Activated CD4-positive, alpha-beta T cell treated with anti-CD3 and anti-CD28 coated beads for 36 hours (primary cell): ENCODE measurements at regions not wholly inside any gene's neighbourhood (a gene's known extent, or its start where the extent isn't known, plus 50 kb on each side); places are given as distances from the start of the nearest gene placed in this dataset.
"Not testable (repeated sequence)": the region's sequence is repeated elsewhere in the genome, so short reads cannot be mapped to it uniquely, and the experiment has no call there.

Source experiments
- ATAC-seq: fragments of 200-7000 bp; cut with Tn5 transposase; one replicate; pipeline ENCODE4 v1.10.0; 2021; ENCODE audit warnings: mild to moderate bottlenecking, moderate library complexity
- CTCF ChIA-PET: fragments of 350-600 bp; sonication (Branson Sonifier 250); formaldehyde crosslinking; loops from one replicate; lab custom pipeline; 2021; ENCODE audit warnings: antibody characterized with exemption; lab: Charles Lee
- POLR2A ChIA-PET: fragments of 350-600 bp; sonication (Branson Sonifier 250); formaldehyde crosslinking; loops from one replicate; lab custom pipeline; 2021; ENCODE audit warnings: antibody characterized with exemption, inconsistent platforms; lab: Charles Lee
- DNase-seq: peaks from one replicate; pipeline ENCODE4 v3.0.0-alpha.2; 2020
- H3K27ac Mint-ChIP-seq: one replicate; pipeline ENCODE4 v1.8.0; 2021; ENCODE audit warnings: mixed read lengths
- H3K27me3 Mint-ChIP-seq: one replicate; pipeline ENCODE4 v1.8.0; 2021; ENCODE audit warnings: mixed read lengths
- H3K36me3 Mint-ChIP-seq: one replicate; pipeline ENCODE4 v1.8.0; 2021; ENCODE audit warnings: low read depth, mixed read lengths
- H3K4me1 Mint-ChIP-seq: one replicate; pipeline ENCODE4 v1.8.0; 2021; ENCODE audit warnings: mixed read lengths
- H3K4me3 Mint-ChIP-seq: one replicate; pipeline ENCODE4 v1.8.0; 2021; ENCODE audit warnings: mild to moderate bottlenecking, moderate library complexity, mixed read lengths
- H3K9me3 Mint-ChIP-seq: one replicate; pipeline ENCODE4 v1.8.0; 2021; ENCODE audit warnings: low read depth, mixed read lengths
- intact Hi-C, 2 experiments: fragments of 100-400 bp; cut with DNase I in 1 of 2; cut with micrococcal nuclease in 1 of 2; formaldehyde crosslinking; loops; one replicate each; pipeline versions ENCODE4 v1.14.2 to v1.15.1; 2022 to 2024; cut with DNase I, micrococcal nuclease

DNA sequence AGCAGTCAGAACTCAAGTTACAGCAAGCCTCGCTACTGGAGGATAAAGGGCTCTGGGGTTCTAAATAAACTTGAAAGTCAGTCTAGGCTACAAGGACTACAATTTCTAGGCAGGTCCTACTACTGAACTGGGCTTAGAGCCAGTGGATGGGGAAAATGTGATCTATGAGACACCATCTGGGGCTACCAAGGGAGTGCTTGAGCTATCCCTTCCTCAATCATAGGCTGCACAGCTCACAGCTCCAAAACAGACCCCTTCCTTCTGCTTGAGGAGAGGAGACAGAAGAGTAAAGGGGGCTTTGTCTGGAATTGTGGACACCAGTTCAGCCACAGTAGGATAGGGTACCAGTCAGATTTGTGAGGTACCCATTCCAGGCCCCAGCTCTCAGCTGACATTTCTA lies 145.8 kb upstream of the SNX7 start:
- intact Hi-C loops, result no loop called here
- DNase-seq (no peak), ATAC-seq (no peak)

DNA sequence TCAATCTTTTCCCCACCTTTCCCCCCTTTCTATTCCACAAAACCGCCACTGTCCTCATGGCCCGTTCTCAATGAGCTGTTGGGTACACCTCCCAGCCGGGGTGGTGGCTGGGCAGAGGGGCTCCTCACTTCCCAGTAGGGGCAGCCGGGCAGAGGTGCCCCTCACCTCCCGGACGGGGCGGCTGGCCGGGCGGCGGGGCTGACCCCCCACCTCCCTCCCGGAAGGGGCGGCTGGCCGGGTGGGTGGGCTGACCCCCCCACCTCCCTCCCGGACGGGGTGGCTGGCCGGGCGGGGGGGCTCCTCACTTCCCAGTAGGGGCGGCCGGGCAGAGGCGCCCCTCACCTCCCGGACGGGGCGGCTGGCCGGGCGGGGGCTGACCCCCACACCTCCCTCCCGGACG lies 149.3 kb upstream of the SNX7 start:
- CTCF ChIA-PET, H3K36me3 Mint-ChIP-seq, H3K27ac Mint-ChIP-seq, H3K4me1 Mint-ChIP-seq, POLR2A ChIA-PET, H3K27me3 Mint-ChIP-seq, H3K4me3 Mint-ChIP-seq, H3K9me3 Mint-ChIP-seq, DNase-seq, ATAC-seq, intact Hi-C loops: not testable (repeated sequence)

More for the DNA sequence above, 145.8 kb upstream of the SNX7 start:
- ChIA-PET POLR2A (no interaction called here), CTCF (no interaction called here)
- no peak overlapping the region for H3K27ac Mint-ChIP-seq
- H3K36me3 Mint-ChIP-seq, result no peaks in the 10 kb centered on the region
- H3K9me3 Mint-ChIP-seq, result peaks cover 9% of the 10 kb centered on the region
- H3K4me3 Mint-ChIP-seq, result no peak overlapping the region
- H3K27me3 Mint-ChIP-seq, result no peaks in the 10 kb centered on the region
- H3K4me1 Mint-ChIP-seq, result no peaks in the 10 kb centered on the region

DNA sequence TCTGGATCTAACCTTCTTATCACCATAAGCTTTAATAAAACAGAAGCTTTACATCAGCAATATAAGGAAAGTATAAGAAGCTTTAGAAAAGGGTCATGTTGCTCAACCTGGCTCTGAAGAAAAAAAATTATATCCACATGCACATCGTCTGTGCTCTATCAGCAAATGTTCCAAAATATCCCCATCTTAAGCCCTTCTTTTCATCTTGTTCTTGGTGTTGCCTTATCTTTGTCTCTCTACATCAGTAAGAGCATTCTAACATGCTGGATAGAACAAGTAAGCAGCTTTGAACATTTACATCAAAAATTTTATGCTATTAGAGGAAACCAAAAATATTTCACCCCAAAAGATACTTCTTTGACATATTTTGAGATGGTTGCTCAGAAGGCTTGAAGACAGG lies 157.8 kb upstream of the SNX7 start:
- intact Hi-C loops, result no loop called here
- no peaks in the 10 kb centered on the region for H3K36me3 Mint-ChIP-seq
- no peaks in the 10 kb centered on the region for H3K4me1 Mint-ChIP-seq
- no peak overlapping the region for H3K27ac Mint-ChIP-seq
- H3K27me3 Mint-ChIP-seq, result no peaks in the 10 kb centered on the region
- peaks cover 18% of the 10 kb centered on the region for H3K9me3 Mint-ChIP-seq
- CTCF ChIA-PET, result no interaction called here
- DNase-seq, result no peak
- ATAC-seq, result no peak
- no peak overlapping the region for H3K4me3 Mint-ChIP-seq
- POLR2A ChIA-PET, result no interaction called here

GRCh38 chr1:98502937-98503336 lies 158.6 kb upstream of the SNX7 start:
- Mint-ChIP-seq H3K27me3 (no peaks in the 10 kb centered on the region), H3K4me3 (no peak overlapping the region), H3K9me3 (peaks cover 18% of the 10 kb centered on the region), H3K27ac (no peak overlapping the region), H3K36me3 (no peaks in the 10 kb centered on the region), H3K4me1 (no peaks in the 10 kb centered on the region)
- no peak for DNase-seq
- POLR2A ChIA-PET, result no interaction called here
- ATAC-seq, result no peak
- intact Hi-C loops, result no loop called here
- CTCF ChIA-PET, result no interaction called here

GRCh38 chr1:98500324-98500723 lies 161.2 kb upstream of the SNX7 start:
- peaks cover 6% of the 10 kb centered on the region for H3K9me3 Mint-ChIP-seq
- ChIA-PET CTCF (no interaction called here), POLR2A (no interaction called here)
- H3K36me3 Mint-ChIP-seq, result no peaks in the 10 kb centered on the region
- DNase-seq, result no peak
- H3K27ac Mint-ChIP-seq, result no peak overlapping the region
- no peaks in the 10 kb centered on the region for H3K27me3 Mint-ChIP-seq
- no peak for ATAC-seq
- intact Hi-C loops, result no loop called here
- H3K4me1 Mint-ChIP-seq, result no peaks in the 10 kb centered on the region
- no peak overlapping the region for H3K4me3 Mint-ChIP-seq

- Mint-ChIP-seq H3K27ac (no peak overlapping the region), H3K4me3 (no peak overlapping the region), H3K9me3 (peaks cover 6% of the 10 kb centered on the region), H3K36me3 (no peaks in the 10 kb centered on the region), H3K4me1 (no peaks in the 10 kb centered on the region), H3K27me3 (no peaks in the 10 kb centered on the region)
- CTCF ChIA-PET, result no interaction called here
- ATAC-seq, result no peak
- DNase-seq, result no peak
- POLR2A ChIA-PET, result no interaction called here
- intact Hi-C loops, result loop anchor here in 1 of 2 experiments (1.0 kb wide), 1 partner anchor 13 kb away; no protein-coding TSS in a partner anchor
Observed at GRCh38 chr1:98498651-98499050, 162.9 kb upstream of the SNX7 start.

- ATAC-seq (no peak), DNase-seq (no peak)
- Mint-ChIP-seq H3K27ac (no peak overlapping the region), H3K4me3 (no peak overlapping the region), H3K9me3 (peaks cover 6% of the 10 kb centered on the region), H3K27me3 (no peaks in the 10 kb centered on the region), H3K4me1 (no peaks in the 10 kb centered on the region), H3K36me3 (no peaks in the 10 kb centered on the region)
- ChIA-PET POLR2A (no interaction called here), CTCF (interaction anchor here (0.6 kb wide), 1 partner anchor 18 kb away, joined by 4 read pairs; no protein-coding TSS in a partner anchor)
- intact Hi-C loops, result no loop called here
Observed at GRCh38 chr1:98497497-98497896, 164.0 kb upstream of the SNX7 start.

DNA sequence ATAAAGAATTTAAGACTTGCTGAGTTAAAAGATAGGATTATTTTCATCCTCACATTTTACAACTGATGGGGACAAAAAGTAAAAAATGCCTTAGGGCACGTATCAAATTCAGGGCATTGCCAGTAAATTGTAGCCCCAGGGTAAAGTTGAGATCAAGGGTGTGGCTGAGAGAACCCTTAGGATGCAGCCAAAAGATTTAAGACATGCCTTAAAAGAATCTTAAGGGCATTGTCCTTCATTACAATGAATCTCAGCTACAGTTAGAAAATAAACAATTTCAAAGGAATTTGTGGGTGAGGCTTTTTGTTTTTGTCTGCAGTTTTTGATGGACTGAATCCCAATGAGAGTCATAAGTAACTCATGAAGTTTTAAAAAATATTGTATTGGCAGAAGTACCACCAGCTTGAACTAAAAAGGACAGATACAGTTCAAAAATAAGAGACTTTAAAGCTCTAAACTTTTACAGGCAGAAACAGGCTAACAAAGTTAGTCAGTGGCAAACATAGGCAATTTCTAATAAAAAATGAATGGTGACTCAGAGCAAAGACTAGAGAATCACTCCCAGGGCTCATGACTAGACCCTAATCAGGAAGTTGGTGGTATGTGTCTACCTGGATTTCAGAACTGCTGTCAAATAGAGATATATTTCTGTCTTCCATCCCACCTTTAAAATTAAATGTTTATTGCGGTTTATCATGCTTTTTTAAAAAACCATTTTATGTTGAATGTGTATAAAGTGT lies 165.1 kb upstream of the SNX7 start:
- intact Hi-C loops, result no loop called here
- Mint-ChIP-seq H3K27ac (no peak overlapping the region), H3K36me3 (no peaks in the 10 kb centered on the region), H3K9me3 (peaks cover 3% of the 10 kb centered on the region), H3K27me3 (no peaks in the 10 kb centered on the region), H3K4me3 (no peak overlapping the region), H3K4me1 (no peaks in the 10 kb centered on the region)
- CTCF ChIA-PET, result no interaction called here
- ATAC-seq, result no peak
- POLR2A ChIA-PET, result no interaction called here
- no peak for DNase-seq

DNA sequence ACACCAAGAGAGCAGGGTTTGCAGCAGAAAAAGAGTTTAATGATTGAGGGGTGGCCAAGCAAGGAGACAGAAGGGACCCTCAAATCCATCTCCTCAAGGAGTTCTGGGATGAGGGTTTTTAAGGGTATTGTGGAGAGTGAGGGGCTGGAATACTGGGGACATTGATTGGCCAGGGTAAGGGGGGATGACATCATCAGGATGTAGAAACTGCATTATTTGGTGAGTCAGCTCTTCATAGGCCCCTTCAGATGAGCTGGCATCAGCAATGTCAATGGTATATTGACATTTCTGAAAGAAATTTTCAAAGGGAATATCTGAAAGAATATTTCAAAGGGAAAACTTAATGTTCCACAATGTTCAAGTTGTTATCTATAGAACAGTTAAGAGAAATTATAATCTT lies 168.1 kb upstream of the SNX7 start:
- H3K4me1 Mint-ChIP-seq, result no peaks in the 10 kb centered on the region
- no peak overlapping the region for H3K4me3 Mint-ChIP-seq
- ATAC-seq (no peak), DNase-seq (no peak)
- H3K36me3 Mint-ChIP-seq, result no peaks in the 10 kb centered on the region
- CTCF ChIA-PET, result no interaction called here
- POLR2A ChIA-PET, result no interaction called here
- H3K27me3 Mint-ChIP-seq, result no peaks in the 10 kb centered on the region
- H3K9me3 Mint-ChIP-seq, result no peaks in the 10 kb centered on the region
- no peak overlapping the region for H3K27ac Mint-ChIP-seq
- intact Hi-C loops, result no loop called here

GRCh38 chr1:98490099-98490498 lies 171.4 kb upstream of the SNX7 start:
- Mint-ChIP-seq H3K9me3 (no peaks in the 10 kb centered on the region), H3K4me1 (no peaks in the 10 kb centered on the region), H3K27ac (no peak overlapping the region), H3K36me3 (no peaks in the 10 kb centered on the region), H3K27me3 (no peaks in the 10 kb centered on the region), H3K4me3 (no peak overlapping the region)
- no peak for DNase-seq
- no peak for ATAC-seq
- ChIA-PET CTCF (no interaction called here), POLR2A (no interaction called here)
- intact Hi-C loops, result no loop called here

DNA sequence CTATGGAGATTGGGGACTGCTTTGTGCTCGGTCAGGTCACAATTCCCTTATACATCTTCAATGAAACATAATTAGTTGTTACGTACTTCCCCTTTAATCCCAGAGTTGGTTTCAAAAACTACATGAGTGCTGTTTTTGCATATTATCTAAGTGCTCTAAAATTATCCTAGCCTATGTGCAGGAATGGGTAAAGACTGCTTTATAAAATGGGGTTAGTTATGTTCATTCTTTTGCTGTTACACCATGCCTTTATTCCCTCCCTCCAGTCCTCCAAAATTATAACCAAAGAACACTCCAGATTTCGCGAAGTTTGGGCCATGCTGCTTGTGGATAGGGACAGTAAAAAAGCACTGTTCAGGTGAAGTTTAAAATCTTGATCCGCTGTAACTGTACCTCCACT lies 173.9 kb upstream of the SNX7 start:
- no peak overlapping the region for H3K4me3 Mint-ChIP-seq

DNA sequence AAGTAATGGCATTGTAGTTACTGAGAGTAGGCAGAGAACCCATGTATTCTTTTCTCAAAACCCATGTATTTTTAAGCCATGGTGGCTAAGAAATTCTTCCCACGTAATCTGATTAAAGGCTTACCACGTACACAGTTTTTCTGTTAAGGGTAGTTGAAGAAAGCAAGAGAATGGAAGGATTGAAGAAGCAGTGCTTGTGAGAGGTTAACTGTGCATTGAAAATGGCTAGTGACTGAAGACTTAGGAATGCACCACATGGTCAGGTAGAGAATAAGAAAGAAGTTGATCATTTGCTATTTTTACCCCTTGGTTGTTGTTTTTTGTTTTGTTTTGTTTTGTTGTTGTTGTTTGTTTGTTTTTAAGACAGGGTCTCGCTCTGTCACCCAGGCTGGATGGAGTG lies 178.9 kb upstream of the SNX7 start:
- POLR2A ChIA-PET, result no interaction called here
- ATAC-seq (no peak), DNase-seq (no peak)
- Mint-ChIP-seq H3K27ac (no peak overlapping the region), H3K9me3 (no peaks in the 10 kb centered on the region), H3K4me1 (no peaks in the 10 kb centered on the region), H3K36me3 (no peaks in the 10 kb centered on the region), H3K27me3 (no peaks in the 10 kb centered on the region), H3K4me3 (no peak overlapping the region)
- intact Hi-C loops, result no loop called here
- CTCF ChIA-PET, result no interaction called here

More for the DNA sequence above, 173.9 kb upstream of the SNX7 start:
- no peak for ATAC-seq
- Mint-ChIP-seq H3K4me1 (no peaks in the 10 kb centered on the region), H3K36me3 (no peaks in the 10 kb centered on the region), H3K27ac (no peak overlapping the region), H3K9me3 (no peaks in the 10 kb centered on the region), H3K27me3 (no peaks in the 10 kb centered on the region)
- no peak for DNase-seq
- ChIA-PET CTCF (no interaction called here), POLR2A (interaction anchor here (0.6 kb wide), 1 partner anchor 100 kb away, joined by 3 read pairs; no protein-coding TSS in a partner anchor)
- intact Hi-C loops, result no loop called here
